ENCODE measurements at regions not wholly inside any gene's neighbourhood (a gene's known extent, or its start where the extent isn't known, plus 50 kb on each side); places are given as distances from the start of the nearest gene placed in this dataset.

GRCh38 chr2:81734981-81735380 is 1430.4 kb upstream of the LRRTM1 start:
- no peak for TF ChIP-seq SP1 (CRISPR knock-in tag; IDR thresholded peaks at IDR 0.05)
- TF ChIP-seq EP300 (IDR thresholded peaks at IDR 0.05; ENCODE audit: low read length) = no peak
- no peak for TF ChIP-seq ZFPM2 (CRISPR knock-in tag; IDR thresholded peaks at IDR 0.05)
- no peak for TF ChIP-seq GABPB1 (CRISPR knock-in tag; IDR thresholded peaks at IDR 0.05)
- TF ChIP-seq CTCF (IDR thresholded peaks at IDR 0.05 in 2 of 3, conservative IDR thresholded peaks at IDR 0.05 in 1 of 3; ENCODE audit: insufficient read depth in 2 of 3, low read depth in 1 of 3, low read length in 3 of 3) = no peak
- no peak for TF ChIP-seq SREBF1 (IDR thresholded peaks at IDR 0.05; ENCODE audit: borderline replicate concordance, low read depth, low read length)
- no peak for TF ChIP-seq ELK1 (CRISPR knock-in tag; IDR thresholded peaks at IDR 0.05)
- no peak for TF ChIP-seq NFATC3 (IDR thresholded peaks at IDR 0.05)
